IMR-90 (cell line): ENCODE measurements at regions not wholly inside any gene's neighbourhood (a gene's known extent, or its start where the extent isn't known, plus 50 kb on each side); places are given as distances from the start of the nearest gene placed in this dataset.

Experiments
- ATAC-seq: fragments of 200-7000 bp; cut with Tn5 transposase; 2 replicates; pipeline ENCODE4 v1.9.1; 2020; ENCODE audit warnings: low read depth, mild to moderate bottlenecking, moderate library complexity
- BruUV-seq: library from RNA; stranded (reverse); fragments of 400-500 nt; replicated peaks from 2 replicates; lab custom pipeline; 2021; lab: Mats Ljungman, UMichigan
- CTCF ChIA-PET: fragments of 300-600 bp; formaldehyde crosslinking; extraction: SDS; loops from one replicate; lab custom pipeline; 2021; ENCODE audit warnings: antibody characterized with exemption; lab: Yijun Ruan, JAX
- POLR2A ChIA-PET: fragments of 300-600 bp; sonication (Branson Sonifier 250); formaldehyde crosslinking; loops from one replicate; lab custom pipeline; 2022; ENCODE audit warnings: antibody characterized with exemption; ENCODE audit not compliant: unreplicated experiment; lab: Charles Lee
- DNase-seq: peaks from one replicate; pipeline ENCODE4 v3.0.0; 2013
- H2AFZ ChIP-seq: replicated peaks from 2 replicates; pipeline ENCODE3; 2013; ENCODE audit warnings: low read length, mild to moderate bottlenecking; ENCODE audit not compliant: poor library complexity
- H2AK5ac ChIP-seq: 2 replicates; pipeline ENCODE4 v1.6.1; 2013; ENCODE audit warnings: low read depth, low read length, inconsistent platforms
- H2AK9ac ChIP-seq: replicated peaks from 2 replicates; pipeline ENCODE3; 2013; ENCODE audit warnings: mild to moderate bottlenecking, low read depth, low read length, moderate library complexity; ENCODE audit not compliant: poor library complexity
- H2BK120ac ChIP-seq: 2 replicates; pipeline ENCODE4 v1.6.1; 2013; ENCODE audit warnings: low read depth, low read length, inconsistent platforms
- H2BK15ac ChIP-seq: 3 replicates; pipeline ENCODE4 v1.6.1; 2013; ENCODE audit warnings: low read depth, low read length, inconsistent platforms
- H2BK20ac ChIP-seq: 2 replicates; pipeline ENCODE4 v1.6.1; 2013; ENCODE audit warnings: low read depth, mild to moderate bottlenecking, inconsistent platforms, low read length, moderate library complexity
- H2BK5ac ChIP-seq: 2 replicates; pipeline ENCODE4 v1.6.1; 2013; ENCODE audit warnings: mild to moderate bottlenecking, low read depth, low read length, inconsistent platforms; ENCODE audit not compliant: poor library complexity, severe bottlenecking
- H3K14ac ChIP-seq: replicated peaks from 2 replicates; pipeline ENCODE4 v1.6.1; 2013; ENCODE audit warnings: low read depth, low read length, inconsistent platforms
- H3K18ac ChIP-seq: 2 replicates; pipeline ENCODE4 v1.6.1; 2013; ENCODE audit warnings: low read depth, low read length, control low read depth
- H3K23ac ChIP-seq: 2 replicates; pipeline ENCODE4 v1.6.1; 2013; ENCODE audit warnings: low read depth, low read length, inconsistent platforms
- H3K27ac ChIP-seq: 2 replicates; pipeline ENCODE4 v1.5.1; 2013; ENCODE audit warnings: mild to moderate bottlenecking, control low read depth, low read length; ENCODE audit not compliant: insufficient read depth
- H3K27me3 ChIP-seq: 2 replicates; pipeline ENCODE4 v1.6.1; 2013; ENCODE audit warnings: low read length; ENCODE audit not compliant: control insufficient read depth, insufficient read depth
- H3K36me3 ChIP-seq: 2 replicates; pipeline ENCODE4 v1.6.1; 2013; ENCODE audit warnings: low read length, mixed read lengths; ENCODE audit not compliant: control insufficient read depth, insufficient read depth
- H3K4ac ChIP-seq: 2 replicates; pipeline ENCODE4 v1.6.1; 2013; ENCODE audit warnings: low read depth, low read length, inconsistent platforms
- H3K4me1 ChIP-seq: 2 replicates; pipeline ENCODE4 v1.6.1; 2013; ENCODE audit warnings: low read length, mixed read lengths; ENCODE audit not compliant: control insufficient read depth, insufficient read depth
- H3K4me2 ChIP-seq: 2 replicates; pipeline ENCODE4 v1.6.1; 2013; ENCODE audit warnings: low read depth, mild to moderate bottlenecking, control low read depth, low read length, moderate library complexity
- H3K4me3 ChIP-seq: 2 replicates; pipeline ENCODE4 v1.5.1; 2013; ENCODE audit warnings: low read depth, mild to moderate bottlenecking, control low read depth, low read length, moderate library complexity; ENCODE audit not compliant: insufficient read depth
- H3K56ac ChIP-seq: 2 replicates; pipeline ENCODE4 v1.6.1; 2013; ENCODE audit warnings: low read length, inconsistent platforms; ENCODE audit not compliant: insufficient read depth; ENCODE audit errors: extremely low read depth
- H3K79me1 ChIP-seq, 2 experiments: 2 replicates each; pipeline ENCODE4 v1.6.1; 2013; ENCODE audit warnings: low read length in 2 of 2, inconsistent platforms in 1 of 2, low read depth in 1 of 2
- H3K9ac ChIP-seq: 2 replicates; pipeline ENCODE4 v1.6.1; 2013; ENCODE audit warnings: low read depth, low read length, control low read depth
- H3K9me1 ChIP-seq: 2 replicates; pipeline ENCODE4 v1.6.1; 2013; ENCODE audit warnings: low read length, inconsistent platforms; ENCODE audit not compliant: insufficient read depth
- H3K9me3 ChIP-seq: 2 replicates; pipeline ENCODE4 v1.6.1; 2013; ENCODE audit warnings: low read length; ENCODE audit not compliant: control insufficient read depth, insufficient read depth
- H4K20me1 ChIP-seq: 2 replicates; pipeline ENCODE4 v1.6.1; 2013; ENCODE audit warnings: low read length, inconsistent platforms; ENCODE audit not compliant: insufficient read depth
- H4K5ac ChIP-seq: 2 replicates; pipeline ENCODE4 v1.6.1; 2013; ENCODE audit warnings: mild to moderate bottlenecking, low read depth, low read length, control low read depth
- H4K8ac ChIP-seq, 2 experiments: 2 replicates each; pipeline ENCODE4 v1.6.1; 2013; ENCODE audit warnings: low read depth in 2 of 2, low read length in 2 of 2, control low read depth in 1 of 2, inconsistent platforms in 1 of 2
- H4K91ac ChIP-seq: 2 replicates; pipeline ENCODE4 v1.6.1; 2013; ENCODE audit warnings: low read depth, low read length, inconsistent platforms; ENCODE audit not compliant: insufficient read depth
- MAFK ChIP-seq: IDR thresholded peaks from 2 replicates; pipeline ENCODE4 v1.6.1; 2012; ENCODE audit warnings: low read depth, low read length, improper control_type of control experiment
- RFX5 ChIP-seq: IDR thresholded peaks from 2 replicates; pipeline ENCODE4 v1.8.0; 2012; ENCODE audit warnings: low read depth, mild to moderate bottlenecking, low read length, moderate library complexity
- WGBS, 2 experiments: methylation state at CpG; one replicate each; pipeline versions ENCODE4 v1.1.5 to v1.1.7; 2013; ENCODE audit warnings: missing lambda C conversion rate in 2 of 2; ENCODE audit not compliant: insufficient read length in 1 of 2; ENCODE audit errors: extremely low coverage in 2 of 2; 5-methylcytosine and 5-hydroxymethylcytosine counted together
- dilution Hi-C: fragments of 300-500 bp; cut with HindIII; formaldehyde crosslinking; loops from one replicate; pipeline ENCODE4 v1.14.3; 2018; ENCODE audit warnings: low sequenced_read_pairs; ENCODE audit not compliant: unreplicated experiment
- in situ Hi-C: fragments of 300-500 bp; cut with MboI; formaldehyde crosslinking; loops from 3 replicates; pipeline ENCODE4 v1.14.3; 2019; ENCODE audit warnings: low sequenced_read_pairs, inconsistent platforms, mixed read lengths
- intact Hi-C: fragments of 100-400 bp; cut with micrococcal nuclease; formaldehyde crosslinking; loops from 2 replicates; pipeline ENCODE4 v1.10.0; 2022
- TF ChIP-seq, protein P1 (sequence below): fragments of 150-350 bp; IDR thresholded peaks from 2 replicates; pipeline ENCODE4 v1.6.1; 2016; ENCODE audit warnings: low read depth, mild to moderate bottlenecking, low read length, moderate library complexity, borderline replicate concordance

- Histone ChIP-seq H4K5ac (no peak overlapping the region), H3K4ac (no peak overlapping the region), H3K56ac (no peak overlapping the region), H2BK20ac (no peak overlapping the region), H2AK5ac (no peak overlapping the region), H3K14ac (no peak overlapping the region), H2BK15ac (no peak overlapping the region), H3K27me3 (no peaks in the 10 kb centered on the region), H3K9me1 (no peaks in the 10 kb centered on the region), H2BK5ac (no peak overlapping the region), H3K23ac (no peak overlapping the region), H3K27ac (no peak overlapping the region), H3K9me3 (no peaks in the 10 kb centered on the region), H3K4me3 (no peak overlapping the region), H3K4me2 (no peak overlapping the region), H4K8ac (no peak overlapping the region), H3K18ac (no peak overlapping the region), H4K20me1 (no peaks in the 10 kb centered on the region), H3K79me1 (no peaks in the 10 kb centered on the region), H2AFZ (no peak overlapping the region), H2AK9ac (no peak overlapping the region), H3K9ac (no peak overlapping the region), H2BK120ac (no peak overlapping the region), H3K4me1 (no peaks in the 10 kb centered on the region), H4K91ac (no peak overlapping the region), H3K36me3 (no peaks in the 10 kb centered on the region)
- intact Hi-C loops, result no loop called here
- no peak for DNase-seq
- in situ Hi-C loops, result no loop called here
- ChIA-PET CTCF (no interaction called here), POLR2A (no interaction called here)
- TF ChIP-seq, protein P1, sequence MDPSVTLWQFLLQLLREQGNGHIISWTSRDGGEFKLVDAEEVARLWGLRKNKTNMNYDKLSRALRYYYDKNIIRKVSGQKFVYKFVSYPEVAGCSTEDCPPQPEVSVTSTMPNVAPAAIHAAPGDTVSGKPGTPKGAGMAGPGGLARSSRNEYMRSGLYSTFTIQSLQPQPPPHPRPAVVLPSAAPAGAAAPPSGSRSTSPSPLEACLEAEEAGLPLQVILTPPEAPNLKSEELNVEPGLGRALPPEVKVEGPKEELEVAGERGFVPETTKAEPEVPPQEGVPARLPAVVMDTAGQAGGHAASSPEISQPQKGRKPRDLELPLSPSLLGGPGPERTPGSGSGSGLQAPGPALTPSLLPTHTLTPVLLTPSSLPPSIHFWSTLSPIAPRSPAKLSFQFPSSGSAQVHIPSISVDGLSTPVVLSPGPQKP, result no peak
- TF ChIP-seq RFX5 (no peak), MAFK (no peak)
- ATAC-seq, result no peak
- WGBS, 2 experiments, result no CpG with 5 or more reads among the region's 6 CpGs
- BruUV-seq, result no TSS peak
- dilution Hi-C loops, result no loop called here
These were observed 135.5 kb upstream of the CXCR4 start for GRCh38 chr2:136253288-136254004.
